Neuron (in vitro differentiated cells): ENCODE measurements at regions not wholly inside any gene's neighbourhood (a gene's known extent, or its start where the extent isn't known, plus 50 kb on each side); places are given as distances from the start of the nearest gene placed in this dataset.
"Not testable (repeated sequence)": the region's sequence is repeated elsewhere in the genome, so short reads cannot be mapped to it uniquely, and the experiment has no call there.

ENCODE experiments used
- H2AFZ ChIP-seq: one replicate; pipeline ENCODE4 v1.6.1; 2013; ENCODE audit warnings: low read depth, mild to moderate bottlenecking, inconsistent platforms, low read length, moderate library complexity
- H3K27me3 ChIP-seq: one replicate; pipeline ENCODE4 v1.6.1; 2013; ENCODE audit warnings: low read length; ENCODE audit not compliant: insufficient read depth
- H3K36me3 ChIP-seq: one replicate; pipeline ENCODE4 v1.6.1; 2013; ENCODE audit warnings: low read length; ENCODE audit not compliant: insufficient read depth
- H3K4me1 ChIP-seq: one replicate; pipeline ENCODE4 v1.6.1; 2013; ENCODE audit warnings: low read length; ENCODE audit not compliant: insufficient read depth
- H3K4me3 ChIP-seq: 2 replicates; pipeline ENCODE4 v1.5.1; 2013; ENCODE audit warnings: mild to moderate bottlenecking, low read length, moderate library complexity
- H3K9me3 ChIP-seq: one replicate; pipeline ENCODE4 v1.6.1; 2013; ENCODE audit warnings: low read length

DNA sequence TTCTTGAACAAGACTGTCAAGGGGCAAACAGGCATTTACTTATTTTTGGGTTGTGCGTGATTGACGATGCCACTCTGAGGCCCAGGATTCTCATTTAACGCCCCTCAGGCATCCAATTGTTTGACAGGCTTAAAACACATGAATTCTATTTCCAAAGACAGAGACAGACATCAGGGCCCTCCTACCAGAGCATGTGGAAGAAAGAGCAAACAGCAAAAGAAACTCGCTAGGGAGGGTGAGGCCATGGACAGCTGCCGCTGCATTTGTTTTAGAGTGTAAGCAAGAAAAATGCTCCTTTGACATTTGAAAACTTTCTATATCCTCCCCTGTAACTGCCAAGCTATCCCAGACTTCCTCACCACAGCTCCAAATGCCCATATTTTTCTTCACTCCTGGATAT, 410.1 kb downstream of the NPIPA8 start:
- no peaks in the 10 kb centered on the region for H3K27me3 ChIP-seq
- H3K4me1 ChIP-seq = no peaks in the 10 kb centered on the region
- no peaks in the 10 kb centered on the region for H3K9me3 ChIP-seq
- H2AFZ ChIP-seq = no peak overlapping the region
- H3K36me3 ChIP-seq = no peaks in the 10 kb centered on the region
- H3K4me3 ChIP-seq = no peak overlapping the region

DNA sequence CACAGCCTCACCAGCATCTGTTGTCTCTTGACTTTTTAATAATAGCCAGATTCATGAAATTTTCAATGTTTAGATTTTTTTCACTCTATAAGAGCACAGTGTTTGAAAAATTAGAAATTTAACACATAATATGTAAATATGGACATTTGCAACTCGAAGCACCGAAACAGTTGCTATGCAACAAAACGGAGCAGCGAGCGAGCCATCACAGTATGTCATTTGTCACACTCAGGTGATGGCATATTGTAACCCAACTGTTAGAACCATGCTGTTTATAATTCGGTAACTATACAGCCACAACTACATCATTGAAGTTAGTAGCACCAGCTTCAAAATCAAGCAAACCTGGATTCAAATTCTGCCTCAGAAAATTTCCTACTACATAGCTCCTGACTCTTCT, 410.8 kb downstream of the NPIPA8 start:
- no peaks in the 10 kb centered on the region for H3K27me3 ChIP-seq
- no peaks in the 10 kb centered on the region for H3K9me3 ChIP-seq
- H3K36me3 ChIP-seq = no peaks in the 10 kb centered on the region
- H3K4me3 ChIP-seq = no peak overlapping the region
- H2AFZ ChIP-seq = no peak overlapping the region
- H3K4me1 ChIP-seq = no peaks in the 10 kb centered on the region

DNA sequence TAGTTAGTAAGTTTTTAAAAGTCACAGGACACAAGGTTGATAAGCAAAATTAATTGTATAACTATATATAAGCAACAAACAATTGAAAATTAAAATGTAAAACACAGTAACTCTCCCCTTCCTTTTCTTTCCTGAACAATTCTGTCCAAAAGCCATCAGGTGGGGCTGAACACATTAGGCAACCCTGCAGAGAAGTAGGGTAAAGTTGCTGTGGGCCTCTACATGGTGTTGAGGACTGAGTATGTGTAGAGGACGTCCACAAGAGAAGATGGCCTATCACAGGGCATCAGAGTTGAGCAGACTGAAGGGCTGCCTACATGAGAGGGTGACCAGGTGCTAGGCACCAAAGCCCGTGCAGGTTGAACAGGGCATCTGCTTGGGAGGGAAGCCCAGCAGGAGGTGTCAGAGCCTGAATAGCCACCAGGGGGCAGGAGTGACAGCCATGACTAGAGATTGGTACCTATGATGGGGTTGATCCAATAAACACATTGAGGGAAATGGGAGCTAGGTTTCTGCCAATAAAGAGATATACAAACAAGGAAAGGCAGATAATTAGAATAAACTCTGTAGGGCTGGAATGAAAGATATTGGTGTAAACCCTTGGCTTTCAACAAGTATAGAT, 415.1 kb downstream of the NPIPA8 start:
- Histone ChIP-seq H3K36me3 (no peaks in the 10 kb centered on the region), H3K9me3 (no peaks in the 10 kb centered on the region), H3K4me1 (no peaks in the 10 kb centered on the region), H2AFZ (no peak overlapping the region), H3K27me3 (no peaks in the 10 kb centered on the region), H3K4me3 (no peak overlapping the region)

DNA sequence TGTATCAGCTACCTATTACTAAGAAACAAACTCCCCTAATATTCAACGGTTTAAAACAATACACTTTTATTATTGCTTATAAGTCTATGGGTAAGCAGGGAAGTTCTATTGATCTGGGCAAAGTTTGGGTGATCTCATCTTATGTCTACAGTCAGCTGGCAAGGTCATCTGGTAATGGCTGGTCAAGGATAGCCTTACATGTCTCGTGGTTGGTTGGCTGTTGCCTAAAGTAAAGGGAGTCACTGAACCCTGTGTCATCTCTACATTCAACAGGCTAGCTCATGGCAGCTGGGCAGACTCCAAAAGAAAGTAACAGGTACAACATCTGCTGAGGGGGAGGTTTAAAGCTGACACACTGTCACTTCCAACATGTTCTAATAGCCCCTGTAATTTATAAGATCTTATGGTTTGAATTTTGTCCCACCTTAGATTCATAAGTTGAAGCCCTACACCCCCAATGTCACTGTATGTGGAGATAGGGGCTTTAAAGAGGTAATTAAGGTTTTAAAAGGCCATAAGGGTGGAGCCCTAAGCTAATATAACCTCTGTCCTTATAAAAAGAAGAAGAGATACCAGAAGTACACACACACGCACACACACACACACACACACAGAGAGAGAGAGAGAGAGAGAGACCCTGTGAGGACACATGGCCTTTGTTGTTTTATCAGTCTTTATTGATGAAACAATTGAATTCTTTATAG, 419.1 kb downstream of the NPIPA8 start:
- Histone ChIP-seq H2AFZ (no peak overlapping the region), H3K9me3 (no peaks in the 10 kb centered on the region), H3K36me3 (no peaks in the 10 kb centered on the region), H3K4me3 (no peak overlapping the region), H3K27me3 (no peaks in the 10 kb centered on the region), H3K4me1 (no peaks in the 10 kb centered on the region)

DNA sequence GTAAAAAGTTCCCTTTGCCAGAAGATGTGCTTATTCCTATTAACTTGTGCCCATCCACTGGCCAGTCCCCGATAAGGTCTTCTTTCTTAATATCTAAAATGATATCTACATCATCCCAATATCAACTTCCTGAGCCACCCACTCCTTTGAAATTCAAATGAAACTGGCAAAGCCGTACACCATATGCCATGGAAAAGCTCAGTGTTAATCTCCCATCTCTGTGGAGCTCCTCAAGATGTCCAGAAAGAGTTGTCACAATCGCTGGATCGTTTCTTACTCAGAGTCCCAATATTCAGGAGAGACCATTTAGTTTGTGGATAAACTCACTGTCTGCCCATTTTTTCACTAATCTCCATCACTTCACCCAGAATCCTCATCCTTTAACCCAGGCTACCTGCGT, 420.7 kb downstream of the NPIPA8 start:
- Histone ChIP-seq H3K4me1 (no peaks in the 10 kb centered on the region), H3K27me3 (no peaks in the 10 kb centered on the region), H3K9me3 (no peaks in the 10 kb centered on the region), H3K36me3 (no peaks in the 10 kb centered on the region), H2AFZ (no peak overlapping the region), H3K4me3 (no peak overlapping the region)

DNA sequence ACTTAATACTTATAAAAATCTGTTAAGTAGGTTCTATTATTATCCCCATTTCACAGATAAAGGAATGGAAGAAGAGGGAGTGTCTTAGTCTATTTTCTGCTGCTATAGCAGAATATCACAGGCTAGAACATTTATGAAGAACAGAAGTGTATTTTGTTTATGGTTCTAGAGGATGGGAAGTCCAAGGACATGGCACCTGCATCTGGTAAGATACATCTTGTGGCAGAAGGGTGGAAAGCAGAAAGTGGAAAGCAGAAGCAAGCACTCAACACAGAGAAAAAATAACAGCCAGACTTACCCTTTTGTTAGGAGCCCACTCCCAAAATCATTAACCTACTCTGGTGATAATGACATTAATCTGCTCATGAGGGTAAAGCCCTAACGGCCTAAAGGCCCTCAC, 422.4 kb downstream of the NPIPA8 start:
- no peaks in the 10 kb centered on the region for H3K36me3 ChIP-seq
- H3K4me1 ChIP-seq = no peaks in the 10 kb centered on the region

DNA sequence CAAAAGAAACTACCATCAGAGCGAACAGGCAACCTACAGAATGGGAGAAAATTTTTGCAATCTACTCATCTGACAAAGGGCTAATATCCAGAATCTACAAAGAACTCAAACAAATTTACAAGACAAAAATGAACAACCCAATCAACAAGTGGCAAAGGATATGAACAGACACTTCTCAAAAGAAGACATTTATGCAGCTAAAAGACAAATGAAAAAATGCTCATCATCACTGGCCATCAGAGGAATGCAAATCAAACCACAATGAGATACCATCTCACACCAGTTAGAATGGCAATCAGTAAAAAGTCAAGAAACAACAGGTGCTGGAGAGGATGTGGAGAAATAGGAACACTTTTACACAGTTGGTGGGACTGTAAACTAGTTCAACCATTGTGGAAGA, 425.0 kb downstream of the NPIPA8 start:
- H3K4me3 ChIP-seq, H3K27me3 ChIP-seq, H3K9me3 ChIP-seq, H3K4me1 ChIP-seq, H2AFZ ChIP-seq, H3K36me3 ChIP-seq: not testable (repeated sequence)

More for the DNA sequence above, 422.4 kb downstream of the NPIPA8 start:
- Histone ChIP-seq H2AFZ (no peak overlapping the region), H3K9me3 (no peaks in the 10 kb centered on the region), H3K4me3 (no peak overlapping the region), H3K27me3 (no peaks in the 10 kb centered on the region)

DNA sequence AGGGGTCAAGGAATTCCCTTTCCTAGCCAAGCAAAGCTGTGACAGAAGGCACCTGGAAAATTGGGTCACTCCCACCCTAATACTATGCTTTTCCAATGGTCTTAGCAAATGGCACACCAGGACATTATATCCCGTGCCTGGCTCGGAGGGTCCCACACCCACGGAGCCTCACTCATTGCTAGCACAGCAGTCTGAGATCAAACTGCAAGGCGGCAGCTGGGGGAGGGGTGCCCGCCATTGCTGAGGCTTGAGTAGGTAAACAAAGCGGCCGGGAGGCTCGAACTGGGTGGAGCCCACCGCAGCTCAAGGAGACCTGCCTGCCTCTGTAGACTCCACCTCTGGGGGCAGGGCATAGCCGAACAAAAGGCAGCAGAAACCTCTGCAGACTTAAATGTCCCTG, 429.9 kb downstream of the NPIPA8 start:
- not testable (repeated sequence) for H3K4me3 ChIP-seq, H3K4me1 ChIP-seq, H2AFZ ChIP-seq, H3K27me3 ChIP-seq, H3K36me3 ChIP-seq, H3K9me3 ChIP-seq

DNA sequence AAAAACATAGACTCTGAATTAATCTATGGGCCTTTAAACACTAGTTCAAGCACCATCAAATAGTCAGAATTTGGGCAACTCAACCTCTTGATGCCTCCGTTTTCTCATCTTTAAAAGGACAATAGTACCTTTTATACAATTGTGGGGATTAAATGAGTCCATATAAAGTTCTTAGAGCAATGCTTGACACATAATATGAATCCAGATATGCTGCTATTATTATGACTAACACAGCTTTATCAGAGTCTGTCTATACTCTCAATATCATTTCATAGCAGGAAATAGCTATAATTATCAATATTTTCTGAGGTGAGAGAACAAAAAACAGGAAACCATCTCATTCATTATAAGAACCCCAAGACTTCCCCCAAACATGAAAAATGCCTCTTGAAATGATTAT, 430.5 kb upstream of the XYLT1 start:
- Histone ChIP-seq H3K27me3 (no peaks in the 10 kb centered on the region), H2AFZ (no peak overlapping the region), H3K4me3 (no peak overlapping the region), H3K4me1 (no peaks in the 10 kb centered on the region), H3K36me3 (no peaks in the 10 kb centered on the region), H3K9me3 (no peaks in the 10 kb centered on the region)

DNA sequence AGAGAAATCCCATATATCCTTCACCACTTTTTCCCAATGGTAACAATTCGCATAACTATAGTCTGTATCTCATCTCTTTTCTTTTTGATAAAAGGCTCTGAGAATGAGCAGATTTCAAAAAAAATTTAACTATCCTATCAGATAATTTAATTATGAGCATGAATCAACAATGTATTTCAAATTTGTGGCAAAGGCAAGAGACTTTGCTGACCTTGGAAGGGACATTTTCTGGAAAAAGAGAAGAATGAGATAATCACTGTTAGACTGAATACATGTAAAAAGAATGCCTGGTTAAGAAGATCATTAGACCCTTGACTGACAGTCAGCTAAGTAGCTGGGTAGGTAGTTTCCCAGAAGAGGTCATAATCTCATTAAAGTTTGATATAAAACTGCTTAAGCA, 428.4 kb upstream of the XYLT1 start:
- Histone ChIP-seq H3K4me3 (no peak overlapping the region), H3K27me3 (no peaks in the 10 kb centered on the region), H3K9me3 (no peaks in the 10 kb centered on the region), H3K4me1 (no peaks in the 10 kb centered on the region), H3K36me3 (no peaks in the 10 kb centered on the region), H2AFZ (no peak overlapping the region)

DNA sequence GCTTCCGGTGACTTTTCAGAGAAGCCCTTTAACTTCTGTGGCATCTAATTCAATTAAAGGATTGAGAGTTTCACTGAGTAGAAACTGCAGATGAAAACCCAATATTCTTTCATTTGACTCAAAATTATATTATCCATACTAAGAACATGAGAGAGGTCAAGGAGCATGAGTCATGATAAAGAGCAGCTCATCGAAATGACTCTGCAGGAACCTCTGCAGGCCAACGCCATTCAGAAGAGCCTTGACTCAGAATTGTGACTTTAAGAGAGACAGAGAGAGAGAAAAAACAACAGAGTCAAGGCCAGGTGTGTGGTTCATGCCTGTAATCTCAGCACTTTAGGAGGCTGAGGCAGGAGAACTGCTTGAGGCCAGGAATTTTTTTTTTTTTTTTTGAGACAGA, 417.2 kb upstream of the XYLT1 start:
- no peak overlapping the region for H3K4me3 ChIP-seq
- H3K27me3 ChIP-seq = no peaks in the 10 kb centered on the region
- no peaks in the 10 kb centered on the region for H3K9me3 ChIP-seq
- H2AFZ ChIP-seq = no peak overlapping the region
- H3K4me1 ChIP-seq = no peaks in the 10 kb centered on the region
- H3K36me3 ChIP-seq = no peaks in the 10 kb centered on the region

DNA sequence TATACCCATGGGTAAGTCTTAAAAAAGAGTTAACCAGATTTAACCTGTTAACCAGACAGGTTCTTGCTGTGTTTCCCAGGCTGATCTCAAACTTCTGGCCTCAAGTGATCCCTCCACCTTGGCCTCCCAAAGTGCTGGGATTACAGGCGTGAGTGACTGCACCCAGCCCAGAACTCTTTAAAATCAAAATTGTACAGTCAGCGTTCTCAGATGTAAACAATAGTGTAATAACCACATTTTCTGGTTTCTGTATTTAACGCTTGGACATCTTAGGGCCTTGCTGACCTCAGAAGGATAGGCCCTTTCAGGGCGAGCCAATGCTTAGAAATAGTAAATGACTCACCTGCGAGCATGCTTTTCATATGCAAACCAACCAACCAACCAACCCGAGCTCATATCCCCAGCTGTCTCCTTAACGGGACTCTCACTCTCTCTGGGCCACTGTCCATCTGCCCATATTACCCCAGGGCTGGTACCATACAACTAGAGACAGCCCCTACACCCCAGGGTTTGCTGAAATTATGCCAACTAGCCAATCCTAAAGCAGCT, 415.0 kb upstream of the XYLT1 start:
- no peaks in the 10 kb centered on the region for H3K4me1 ChIP-seq
- no peaks in the 10 kb centered on the region for H3K27me3 ChIP-seq
- no peaks in the 10 kb centered on the region for H3K9me3 ChIP-seq
- H3K36me3 ChIP-seq = no peaks in the 10 kb centered on the region
- H2AFZ ChIP-seq = no peak overlapping the region
- no peak overlapping the region for H3K4me3 ChIP-seq

DNA sequence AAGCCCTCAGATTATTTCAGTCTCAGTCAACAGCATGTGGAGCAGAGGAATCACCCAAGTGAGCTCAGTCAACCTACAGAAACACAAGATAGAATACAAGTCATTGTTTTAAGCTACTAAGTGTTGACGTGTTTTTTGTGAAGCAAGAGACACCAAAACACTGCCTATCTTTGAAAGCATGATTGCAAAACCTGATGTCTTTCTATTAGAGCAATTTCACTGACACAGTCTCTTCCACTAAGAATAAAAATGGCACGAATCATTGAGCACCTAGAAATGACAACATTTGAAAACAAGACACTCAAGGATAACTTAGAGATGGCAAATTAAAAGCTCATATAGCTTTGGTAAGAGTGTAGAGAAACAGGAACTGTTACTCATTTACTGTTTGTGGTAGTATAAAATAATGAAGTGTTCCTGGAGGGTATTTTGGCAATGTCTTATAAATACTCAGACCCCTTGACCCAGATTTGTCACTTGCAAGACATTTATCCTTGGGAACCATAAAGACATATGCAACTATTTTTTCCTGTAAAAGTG, 407.1 kb upstream of the XYLT1 start:
- Histone ChIP-seq H3K36me3 (no peaks in the 10 kb centered on the region), H2AFZ (no peak overlapping the region), H3K4me3 (no peak overlapping the region), H3K27me3 (no peaks in the 10 kb centered on the region), H3K4me1 (no peaks in the 10 kb centered on the region), H3K9me3 (no peaks in the 10 kb centered on the region)
